ENCODE measurements at regions not wholly inside any gene's neighbourhood (a gene's known extent, or its start where the extent isn't known, plus 50 kb on each side); places are given as distances from the start of the nearest gene placed in this dataset.

DNA sequence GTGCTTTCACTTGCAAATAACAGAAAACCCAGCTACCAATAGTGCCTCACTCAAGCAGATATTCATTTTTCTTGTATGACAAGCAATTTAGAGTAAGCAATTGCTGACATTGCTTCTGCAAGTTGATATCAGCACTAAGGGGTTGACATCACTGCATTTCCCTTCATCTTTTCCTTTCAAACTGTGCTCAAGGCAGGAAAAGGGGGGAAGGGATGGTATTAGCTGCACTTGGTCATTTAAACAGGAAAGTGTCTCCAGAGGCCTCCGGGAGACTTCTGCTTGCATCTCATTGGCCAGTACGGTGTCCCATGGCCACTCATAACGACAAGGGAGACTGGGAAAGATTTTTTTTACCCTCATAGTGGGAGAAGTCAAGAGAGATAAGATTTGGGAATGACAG lies 65.5 kb upstream of the FGG start:
- TF ChIP-seq CTCF (IDR thresholded peaks at IDR 0.05; ENCODE audit: poor library complexity, severe bottlenecking) = no peak
- peak; percentile 78 for TF ChIP-seq POLR2AphosphoS5 (IDR thresholded peaks at IDR 0.05)
- peak; percentile 76 for TF ChIP-seq REST (IDR thresholded peaks at IDR 0.05; ENCODE audit: borderline replicate concordance)
- TF ChIP-seq EZH2 (IDR thresholded peaks at IDR 0.05; ENCODE audit: borderline replicate concordance, insufficient read depth, low read length, poor library complexity, severe bottlenecking) = no peak
